CD4-positive, alpha-beta T cell (primary cell): ENCODE measurements at regions not wholly inside any gene's neighbourhood (a gene's known extent, or its start where the extent isn't known, plus 50 kb on each side); places are given as distances from the start of the nearest gene placed in this dataset.

Source experiments
- ATAC-seq: fragments of 200-7000 bp; cut with Tn5 transposase; one replicate; pipeline ENCODE4 v1.10.0; 2022; ENCODE audit warnings: mild to moderate bottlenecking; ENCODE audit not compliant: poor library complexity
- CTCF ChIA-PET: fragments of 350-600 bp; sonication (Branson Sonifier 250); formaldehyde crosslinking; loops from one replicate; lab custom pipeline; 2021; ENCODE audit warnings: antibody characterized with exemption, inconsistent platforms; lab: Charles Lee
- POLR2A ChIA-PET: fragments of 350-600 bp; sonication (Branson Sonifier 250); formaldehyde crosslinking; loops from one replicate; lab custom pipeline; 2021; ENCODE audit warnings: antibody characterized with exemption, inconsistent platforms; lab: Charles Lee
- DNase-seq, 14 experiments: peaks; one replicate each; pipeline ENCODE4 v3.0.0-alpha.2; 2013 to 2020; ENCODE audit warnings: mixed read lengths in 2 of 14
- H3K27ac ChIP-seq, 2 donors: one replicate each; pipeline versions ENCODE4 v1.5.1 to v1.7.0; 2013; ENCODE audit warnings: low read length in 2 of 2, low read depth in 1 of 2, mild to moderate bottlenecking in 1 of 2
- H3K27me3 ChIP-seq, 2 experiments: 1 replicate in 1 of 2; 2 replicates in 1 of 2; pipeline versions ENCODE4 v1.6.1 to v1.7.0; 2013; ENCODE audit warnings: low read length in 2 of 2, control low read depth in 1 of 2, mild to moderate bottlenecking in 1 of 2, moderate library complexity in 1 of 2; ENCODE audit not compliant: insufficient read depth in 2 of 2, control insufficient read depth in 1 of 2
- H3K36me3 ChIP-seq: one replicate; pipeline ENCODE4 v1.6.1; 2013; ENCODE audit warnings: low read length, control low read depth; ENCODE audit not compliant: insufficient read depth
- H3K4me1 ChIP-seq: one replicate; pipeline ENCODE4 v1.6.1; 2013; ENCODE audit warnings: low read length, control low read depth; ENCODE audit not compliant: insufficient read depth
- H3K4me3 ChIP-seq: one replicate; pipeline ENCODE4 v1.5.1; 2013; ENCODE audit warnings: mild to moderate bottlenecking, low read length, moderate library complexity
- H3K9me3 ChIP-seq, 2 experiments: 1 replicate in 1 of 2; 2 replicates in 1 of 2; pipeline versions ENCODE4 v1.6.1 to v1.7.0; 2013; ENCODE audit warnings: low read length in 2 of 2, mild to moderate bottlenecking in 2 of 2, control low read depth in 1 of 2, moderate library complexity in 1 of 2; ENCODE audit not compliant: control insufficient read depth in 1 of 2, insufficient read depth in 1 of 2
- H3K27ac Mint-ChIP-seq: one replicate; pipeline ENCODE4 v1.8.0; 2020; ENCODE audit warnings: mixed read lengths
- H3K27me3 Mint-ChIP-seq: one replicate; pipeline ENCODE4 v1.8.0; 2021; ENCODE audit warnings: mixed read lengths
- H3K36me3 Mint-ChIP-seq: one replicate; pipeline ENCODE4 v1.8.0; 2021; ENCODE audit warnings: low read depth, mixed read lengths
- H3K4me1 Mint-ChIP-seq: one replicate; pipeline ENCODE4 v1.8.0; 2021; ENCODE audit warnings: low read depth, mixed read lengths
- H3K4me3 Mint-ChIP-seq: one replicate; pipeline ENCODE4 v1.8.0; 2020; ENCODE audit warnings: mild to moderate bottlenecking, mixed read lengths
- H3K9me3 Mint-ChIP-seq: one replicate; pipeline ENCODE4 v1.8.0; 2020; ENCODE audit warnings: mixed read lengths
- intact Hi-C, 2 experiments: fragments of 100-400 bp; cut with DNase I in 1 of 2; cut with micrococcal nuclease in 1 of 2; formaldehyde crosslinking; loops; one replicate each; pipeline versions ENCODE4 v1.15.1 to v1.9.0; 2023 to 2025; cut with DNase I, micrococcal nuclease
- TF ChIP-seq, protein P1 (sequence below): fragments of 200-600 bp; IDR thresholded peaks from one replicate; pipeline ENCODE4 v1.8.0; 2022; ENCODE audit warnings: antibody characterized with exemption, mild to moderate bottlenecking

DNA sequence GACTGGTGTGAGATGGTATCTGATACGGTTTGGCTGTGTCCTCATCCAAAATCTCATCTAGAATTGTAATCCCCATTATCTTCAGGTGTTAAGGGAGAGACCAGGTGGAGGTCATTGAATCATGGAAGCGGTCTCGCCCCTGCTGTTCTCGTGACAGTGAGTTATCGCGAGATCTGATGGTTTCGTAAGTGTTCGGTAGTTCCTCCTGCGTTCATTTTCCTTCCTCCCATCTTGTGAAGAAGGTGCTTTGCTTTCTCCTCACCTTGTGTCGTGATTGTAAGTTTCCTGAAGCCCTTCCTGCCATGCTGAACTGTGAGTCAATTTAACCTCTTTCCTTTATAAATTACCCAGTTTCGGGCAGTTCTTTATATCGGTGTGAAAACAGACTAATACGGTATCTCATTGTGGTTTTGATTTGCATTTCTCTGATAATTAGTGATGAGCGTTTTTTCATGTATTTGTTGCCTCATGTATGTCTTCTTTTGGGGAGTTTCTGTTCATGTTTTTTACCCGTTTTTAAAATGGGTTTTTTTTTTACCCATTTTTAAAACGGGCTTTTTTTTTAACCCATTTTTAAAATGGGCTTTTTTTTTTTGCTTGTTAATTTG is 102.8 kb upstream of the SLC10A2 start:
- ChIA-PET CTCF (no interaction called here), POLR2A (no interaction called here)
- H3K4me1 ChIP-seq: no peaks in the 10 kb centered on the region
- Mint-ChIP-seq H3K4me1 (no peaks in the 10 kb centered on the region), H3K27ac (no peak overlapping the region), H3K27me3 (no peaks in the 10 kb centered on the region), H3K4me3 (no peak overlapping the region), H3K36me3 (no peaks in the 10 kb centered on the region), H3K9me3 (peaks cover 2% of the 10 kb centered on the region)
- intact Hi-C loops: no loop called here
- ATAC-seq: no peak
- H3K27me3 ChIP-seq: no peaks in the 10 kb centered on the region
- DNase-seq: no peak
- peaks cover 0 to 3% of the 10 kb centered on the region in 2 experiments for H3K9me3 ChIP-seq
- H3K36me3 ChIP-seq: no peaks in the 10 kb centered on the region
- H3K4me3 ChIP-seq: no peak overlapping the region
- no peak overlapping the region for H3K27ac ChIP-seq
- TF ChIP-seq, protein P1, sequence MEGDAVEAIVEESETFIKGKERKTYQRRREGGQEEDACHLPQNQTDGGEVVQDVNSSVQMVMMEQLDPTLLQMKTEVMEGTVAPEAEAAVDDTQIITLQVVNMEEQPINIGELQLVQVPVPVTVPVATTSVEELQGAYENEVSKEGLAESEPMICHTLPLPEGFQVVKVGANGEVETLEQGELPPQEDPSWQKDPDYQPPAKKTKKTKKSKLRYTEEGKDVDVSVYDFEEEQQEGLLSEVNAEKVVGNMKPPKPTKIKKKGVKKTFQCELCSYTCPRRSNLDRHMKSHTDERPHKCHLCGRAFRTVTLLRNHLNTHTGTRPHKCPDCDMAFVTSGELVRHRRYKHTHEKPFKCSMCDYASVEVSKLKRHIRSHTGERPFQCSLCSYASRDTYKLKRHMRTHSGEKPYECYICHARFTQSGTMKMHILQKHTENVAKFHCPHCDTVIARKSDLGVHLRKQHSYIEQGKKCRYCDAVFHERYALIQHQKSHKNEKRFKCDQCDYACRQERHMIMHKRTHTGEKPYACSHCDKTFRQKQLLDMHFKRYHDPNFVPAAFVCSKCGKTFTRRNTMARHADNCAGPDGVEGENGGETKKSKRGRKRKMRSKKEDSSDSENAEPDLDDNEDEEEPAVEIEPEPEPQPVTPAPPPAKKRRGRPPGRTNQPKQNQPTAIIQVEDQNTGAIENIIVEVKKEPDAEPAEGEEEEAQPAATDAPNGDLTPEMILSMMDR: no peak

DNA sequence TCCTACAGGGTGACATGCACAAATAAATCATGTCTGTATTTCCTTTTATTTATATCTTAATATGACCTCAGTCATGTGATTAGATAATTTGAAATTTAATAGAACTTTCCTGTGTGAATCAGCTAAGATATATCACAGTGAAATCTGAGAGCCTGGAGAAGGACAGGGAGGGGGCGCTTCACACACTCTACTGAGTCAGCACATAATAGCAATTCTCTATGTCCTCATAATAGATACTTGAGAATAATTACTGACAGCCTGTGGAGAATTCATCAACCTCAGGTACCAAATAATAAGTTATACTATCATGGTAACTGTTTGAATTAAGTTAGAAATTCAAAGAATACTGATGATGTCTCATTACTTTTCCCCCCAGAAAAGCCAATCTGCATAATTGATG is 98.0 kb upstream of the SLC10A2 start:
- H3K9me3 Mint-ChIP-seq: peaks cover 2% of the 10 kb centered on the region

DNA sequence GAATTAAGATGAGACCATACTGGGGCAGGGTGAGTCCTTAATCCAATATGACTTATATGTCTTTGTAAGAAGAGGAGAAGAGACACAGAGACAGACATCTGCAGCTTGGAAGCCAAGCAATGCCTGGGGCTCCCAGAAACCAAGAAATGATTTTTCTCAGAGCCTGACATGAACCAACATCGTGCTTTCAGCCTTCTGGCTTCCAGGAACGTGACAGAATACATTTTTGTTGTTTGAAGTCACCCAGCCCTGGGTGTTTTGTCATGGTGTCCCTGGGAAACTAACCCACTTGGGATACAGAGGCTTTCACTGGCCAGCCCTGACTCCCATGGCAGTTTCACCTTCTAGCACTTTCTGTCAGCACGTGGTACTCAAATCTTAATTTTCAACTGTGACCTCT is 95.3 kb upstream of the SLC10A2 start:
- H3K27me3 Mint-ChIP-seq: peaks cover 5% of the 10 kb centered on the region
- POLR2A ChIA-PET: no interaction called here
- no peaks in the 10 kb centered on the region for H3K4me1 Mint-ChIP-seq
- DNase-seq (no peak), ATAC-seq (no peak)
- H3K4me3 ChIP-seq: no peak overlapping the region
- CTCF ChIA-PET: no interaction called here
- no peaks in the 10 kb centered on the region for H3K36me3 ChIP-seq
- H3K36me3 Mint-ChIP-seq: no peaks in the 10 kb centered on the region
- no peaks in the 10 kb centered on the region for H3K9me3 Mint-ChIP-seq
- intact Hi-C loops: no loop called here
- H3K27ac ChIP-seq: no peak overlapping the region
- TF ChIP-seq, protein P1: no peak
- H3K27me3 ChIP-seq: no peaks in the 10 kb centered on the region
- H3K9me3 ChIP-seq: peaks cover 0 to 3% of the 10 kb centered on the region in 2 experiments
- no peak overlapping the region for H3K27ac Mint-ChIP-seq
- no peaks in the 10 kb centered on the region for H3K4me1 ChIP-seq
- no peak overlapping the region for H3K4me3 Mint-ChIP-seq

More for the DNA sequence above, 98.0 kb upstream of the SLC10A2 start:
- Mint-ChIP-seq H3K36me3 (no peaks in the 10 kb centered on the region), H3K27ac (no peak overlapping the region), H3K27me3 (no peaks in the 10 kb centered on the region), H3K4me3 (no peak overlapping the region), H3K4me1 (no peaks in the 10 kb centered on the region)
- ChIA-PET CTCF (no interaction called here), POLR2A (no interaction called here)
- intact Hi-C loops: no loop called here
- TF ChIP-seq, protein P1: no peak
- DNase-seq (no peak), ATAC-seq (no peak)
- no peaks in the 10 kb centered on the region for H3K4me1 ChIP-seq
- H3K27me3 ChIP-seq: no peaks in the 10 kb centered on the region
- no peak overlapping the region for H3K4me3 ChIP-seq
- H3K36me3 ChIP-seq: no peaks in the 10 kb centered on the region
- no peak overlapping the region for H3K27ac ChIP-seq
- peaks cover 0 to 3% of the 10 kb centered on the region in 2 experiments for H3K9me3 ChIP-seq
